HUES64 (cell line): ENCODE measurements at regions not wholly inside any gene's neighbourhood (a gene's known extent, or its start where the extent isn't known, plus 50 kb on each side); places are given as distances from the start of the nearest gene placed in this dataset.

Source experiments
- H3K27ac ChIP-seq: 2 replicates; pipeline ENCODE4 v1.7.0; 2013; ENCODE audit warnings: low read depth, low read length, inconsistent platforms
- H3K27me3 ChIP-seq: 2 replicates; pipeline ENCODE4 v1.6.1; 2013; ENCODE audit warnings: mild to moderate bottlenecking, low read length; ENCODE audit not compliant: insufficient read depth
- H3K36me3 ChIP-seq: 2 replicates; pipeline ENCODE4 v1.6.1; 2013; ENCODE audit warnings: mild to moderate bottlenecking, low read length; ENCODE audit not compliant: insufficient read depth
- H3K4me1 ChIP-seq: 2 replicates; pipeline ENCODE4 v1.6.1; 2013; ENCODE audit warnings: mild to moderate bottlenecking, low read length, moderate library complexity; ENCODE audit not compliant: insufficient read depth
- H3K4me3 ChIP-seq: 2 replicates; pipeline ENCODE4 v1.5.1; 2013; ENCODE audit warnings: mild to moderate bottlenecking, low read length, moderate library complexity
- H3K9ac ChIP-seq: 2 replicates; pipeline ENCODE4 v1.6.1; 2013; ENCODE audit warnings: mild to moderate bottlenecking, low read depth, low read length
- H3K9me3 ChIP-seq: 2 replicates; pipeline ENCODE4 v1.6.1; 2013; ENCODE audit warnings: low read depth, low read length; ENCODE audit not compliant: insufficient read depth
- WGBS: fragments of 150-250, 120-280 bp; methylation state at CpG from one replicate; pipeline ENCODE4 v1.1.7; 2013; ENCODE audit warnings: missing lambda C conversion rate; 5-methylcytosine and 5-hydroxymethylcytosine counted together

DNA sequence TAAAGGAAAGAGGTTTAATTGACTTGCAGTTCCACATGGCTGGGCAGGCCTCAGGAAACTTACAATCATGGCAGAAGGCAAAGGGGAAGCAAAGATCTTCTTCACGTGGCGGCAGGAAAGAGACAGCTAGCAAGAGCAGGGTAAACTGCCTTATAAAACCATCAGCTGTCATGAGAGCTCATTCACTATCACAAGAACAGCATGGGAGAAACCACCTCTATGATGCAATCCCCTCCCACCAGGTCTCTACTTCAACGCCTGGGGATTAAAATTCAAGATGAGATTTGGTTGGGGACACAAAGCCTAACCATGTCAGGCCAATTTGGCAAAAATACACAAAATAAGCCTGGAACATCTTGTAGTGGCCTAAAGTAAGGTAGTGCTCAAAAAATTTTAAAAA, 152.6 kb downstream of the COL6A3 start:
- H3K9me3 ChIP-seq, result no peaks in the 10 kb centered on the region
- no peaks in the 10 kb centered on the region for H3K36me3 ChIP-seq
- H3K9ac ChIP-seq, result no peak overlapping the region
- H3K4me3 ChIP-seq, result no peak overlapping the region
- H3K27ac ChIP-seq, result no peak overlapping the region
- H3K4me1 ChIP-seq, result no peaks in the 10 kb centered on the region
- no peaks in the 10 kb centered on the region for H3K27me3 ChIP-seq
- WGBS, result 86% methylated on average over 3 of the region's 3 CpGs

GRCh38 chr2:237262838-237263771, 150.9 kb downstream of the COL6A3 start:
- H3K27ac ChIP-seq, result no peak overlapping the region
- 94% methylated on average over 10 of the region's 10 CpGs for WGBS
- H3K36me3 ChIP-seq, result no peaks in the 10 kb centered on the region
- H3K4me1 ChIP-seq, result no peaks in the 10 kb centered on the region
- H3K27me3 ChIP-seq, result no peaks in the 10 kb centered on the region
- no peak overlapping the region for H3K9ac ChIP-seq
- H3K9me3 ChIP-seq, result no peaks in the 10 kb centered on the region
- no peak overlapping the region for H3K4me3 ChIP-seq

GRCh38 chr2:237264480-237265219, 149.3 kb downstream of the COL6A3 start:
- WGBS, result 93% methylated on average over 18 of the region's 18 CpGs
- Histone ChIP-seq H3K27me3 (no peaks in the 10 kb centered on the region), H3K4me1 (no peaks in the 10 kb centered on the region), H3K27ac (no peak overlapping the region), H3K9me3 (no peaks in the 10 kb centered on the region), H3K4me3 (no peak overlapping the region), H3K36me3 (no peaks in the 10 kb centered on the region), H3K9ac (no peak overlapping the region)

DNA sequence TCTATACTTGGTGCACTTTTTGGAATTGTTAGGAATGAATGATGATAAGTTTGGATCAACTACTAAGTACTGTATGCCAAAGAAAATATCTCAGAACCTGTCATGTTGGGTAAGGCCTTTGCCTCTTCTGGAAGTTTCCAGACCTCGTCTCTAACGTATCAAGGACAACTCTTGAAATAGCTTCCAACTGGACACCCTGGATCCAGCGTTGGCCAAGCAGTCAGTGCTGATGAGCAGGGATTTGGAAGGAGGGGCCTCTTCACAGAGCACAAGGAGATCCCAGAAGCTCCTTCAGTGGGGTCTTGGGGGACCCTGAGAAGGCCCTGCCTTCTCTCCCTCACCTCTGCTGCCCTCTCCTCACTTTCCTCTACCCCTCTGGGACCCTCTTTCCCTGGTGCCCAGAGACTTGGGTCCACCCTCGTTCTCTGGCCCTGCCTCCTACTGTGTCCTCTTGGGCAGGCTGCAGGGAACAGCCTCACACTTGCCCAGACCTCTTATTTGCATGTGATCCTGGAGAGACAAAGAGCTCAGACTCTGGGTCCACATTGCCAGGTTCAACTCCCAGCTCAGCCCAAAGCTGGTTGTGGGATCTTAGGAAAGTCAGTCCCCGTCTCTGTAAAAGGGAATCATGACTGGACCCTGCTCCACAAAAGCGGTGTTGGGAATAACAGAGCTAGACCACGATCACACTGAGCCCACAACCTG, 145.8 kb downstream of the COL6A3 start:
- no peak overlapping the region for H3K27ac ChIP-seq
- no peak overlapping the region for H3K4me3 ChIP-seq
- no peaks in the 10 kb centered on the region for H3K27me3 ChIP-seq
- no peaks in the 10 kb centered on the region for H3K9me3 ChIP-seq
- no peaks in the 10 kb centered on the region for H3K36me3 ChIP-seq
- no peaks in the 10 kb centered on the region for H3K4me1 ChIP-seq
- 95% methylated on average over 7 of the region's 7 CpGs for WGBS
- H3K9ac ChIP-seq, result no peak overlapping the region

- H3K4me1 ChIP-seq, result no peaks in the 10 kb centered on the region
- no peaks in the 10 kb centered on the region for H3K9me3 ChIP-seq
- H3K27ac ChIP-seq, result no peak overlapping the region
- no peak overlapping the region for H3K4me3 ChIP-seq
- WGBS, result 90% methylated on average over 7 of the region's 8 CpGs
- no peaks in the 10 kb centered on the region for H3K27me3 ChIP-seq
- no peaks in the 10 kb centered on the region for H3K36me3 ChIP-seq
- H3K9ac ChIP-seq, result no peak overlapping the region
Observed at GRCh38 chr2:237269138-237269875, 144.7 kb downstream of the COL6A3 start.

- 89% methylated on average over 3 of the region's 3 CpGs for WGBS
- no peak overlapping the region for H3K27ac ChIP-seq
Observed at GRCh38 chr2:237270520-237270919, 143.4 kb downstream of the COL6A3 start.

GRCh38 chr2:237271698-237272652, 142.0 kb downstream of the COL6A3 start:
- no peak overlapping the region for H3K9ac ChIP-seq
- no peaks in the 10 kb centered on the region for H3K36me3 ChIP-seq
- WGBS, result 92% methylated on average over 6 of the region's 6 CpGs
- no peaks in the 10 kb centered on the region for H3K27me3 ChIP-seq
- no peak overlapping the region for H3K27ac ChIP-seq
- H3K4me3 ChIP-seq, result no peak overlapping the region
- no peaks in the 10 kb centered on the region for H3K9me3 ChIP-seq
- no peaks in the 10 kb centered on the region for H3K4me1 ChIP-seq

More at GRCh38 chr2:237270520-237270919, 143.4 kb downstream of the COL6A3 start:
- no peaks in the 10 kb centered on the region for H3K36me3 ChIP-seq
- H3K9ac ChIP-seq, result no peak overlapping the region
- H3K4me1 ChIP-seq, result no peaks in the 10 kb centered on the region
- H3K9me3 ChIP-seq, result no peaks in the 10 kb centered on the region
- H3K27me3 ChIP-seq, result no peaks in the 10 kb centered on the region
- H3K4me3 ChIP-seq, result no peak overlapping the region
